Neural cell (in vitro differentiated cells): ENCODE measurements at regions not wholly inside any gene's neighbourhood (a gene's known extent, or its start where the extent isn't known, plus 50 kb on each side); places are given as distances from the start of the nearest gene placed in this dataset.

Experiments
- H2AFZ ChIP-seq: fragments of 200-600, 300-800 bp; sonication (generic), shearing (Covaris generic); 2 replicates; pipeline ENCODE4 v1.6.0; 2014; ENCODE audit warnings: low read depth, mild to moderate bottlenecking, antibody characterized with exemption, low read length, moderate library complexity
- H3F3A ChIP-seq: fragments of 200-600 bp; shearing (Covaris generic); 2 replicates; pipeline ENCODE4 v1.6.1; 2016; ENCODE audit warnings: mild to moderate bottlenecking, moderate library complexity, mixed read lengths, antibody characterized with exemption, low read length; ENCODE audit not compliant: insufficient read depth, poor library complexity, severe bottlenecking
- H3K27ac ChIP-seq: fragments of 200-600, 300-800 bp; sonication (generic), shearing (Covaris generic); 2 replicates; pipeline ENCODE4 v1.5.1; 2014; ENCODE audit warnings: mild to moderate bottlenecking, low read length, moderate library complexity
- H3K27me3 ChIP-seq: fragments of 300-800, 200-600 bp; sonication (generic), shearing (Covaris generic); 2 replicates; pipeline ENCODE4 v1.6.0; 2014; ENCODE audit warnings: mild to moderate bottlenecking, low read depth, low read length, moderate library complexity; ENCODE audit not compliant: insufficient read depth
- H3K36me3 ChIP-seq: fragments of 300-800, 200-600 bp; sonication (generic), shearing (Covaris generic); 2 replicates; pipeline ENCODE4 v1.5.1; 2014; ENCODE audit warnings: mild to moderate bottlenecking, antibody characterized with exemption, low read length, moderate library complexity; ENCODE audit not compliant: insufficient read depth
- H3K4me2 ChIP-seq: fragments of 300-800, 200-600 bp; sonication (generic), shearing (Covaris generic); 2 replicates; pipeline ENCODE4 v1.6.0; 2014; ENCODE audit warnings: mild to moderate bottlenecking, low read length
- H3K4me3 ChIP-seq: fragments of 300-800, 200-600 bp; sonication (generic), shearing (Covaris generic); 2 replicates; pipeline ENCODE4 v1.5.1; 2014; ENCODE audit warnings: mild to moderate bottlenecking, low read length, moderate library complexity
- H3K79me2 ChIP-seq: fragments of 200-600 bp; shearing (Covaris generic); replicated peaks from 2 replicates; pipeline ENCODE4 v1.6.0; 2014; ENCODE audit warnings: mild to moderate bottlenecking, low read length, moderate library complexity; ENCODE audit not compliant: insufficient read depth
- H3K9ac ChIP-seq: fragments of 300-800, 200-600 bp; sonication (generic), shearing (Covaris generic); 2 replicates; pipeline ENCODE4 v1.6.1; 2016; ENCODE audit warnings: mild to moderate bottlenecking, low read length, mixed read lengths
- H3K9me2 ChIP-seq: fragments of 200-600 bp; shearing (Covaris generic); 2 replicates; pipeline ENCODE4 v1.6.1; 2016; ENCODE audit warnings: mild to moderate bottlenecking, low read length, mixed read lengths; ENCODE audit not compliant: insufficient read depth
- H3K9me3 ChIP-seq: fragments of 200-600, 300-800 bp; sonication (generic), shearing (Covaris generic); 2 replicates; pipeline ENCODE4 v1.6.1; 2016; ENCODE audit warnings: mild to moderate bottlenecking, mixed run types, low read length, moderate library complexity, mixed read lengths
- H4K20me1 ChIP-seq: fragments of 200-600 bp; shearing (Covaris generic); 2 replicates; pipeline ENCODE4 v1.6.1; 2016; ENCODE audit warnings: mild to moderate bottlenecking, mixed run types; ENCODE audit not compliant: insufficient read depth
- CTCF ChIP-seq: fragments of 450-650 bp; IDR thresholded peaks from 2 replicates; pipeline ENCODE4 v1.5.1; 2014; ENCODE audit warnings: antibody characterized with exemption, mild to moderate bottlenecking, moderate library complexity; ENCODE audit not compliant: poor library complexity, severe bottlenecking
- EP300 ChIP-seq: fragments of 450-650 bp; conservative IDR thresholded peaks from 2 replicates; pipeline ENCODE4 v1.6.1; 2014; ENCODE audit warnings: antibody characterized with exemption, mild to moderate bottlenecking, moderate library complexity; ENCODE audit not compliant: poor library complexity, severe bottlenecking
- EZH2 ChIP-seq: fragments of 200-600, 300-800 bp; shearing (Covaris generic), sonication (generic); IDR thresholded peaks from 2 replicates; pipeline ENCODE4 v1.6.1; 2014; ENCODE audit warnings: antibody characterized with exemption, low read length, borderline replicate concordance, mild to moderate bottlenecking; ENCODE audit not compliant: insufficient read depth, poor library complexity, severe bottlenecking
- MXI1 ChIP-seq: fragments of 450-650 bp; conservative IDR thresholded peaks from 2 replicates; pipeline ENCODE4 v1.6.1; 2014; ENCODE audit warnings: antibody characterized with exemption, mild to moderate bottlenecking; ENCODE audit not compliant: poor library complexity, severe bottlenecking
- POLR2AphosphoS5 ChIP-seq: IDR thresholded peaks from 2 replicates; pipeline ENCODE4 v1.6.1; 2012
- RAD21 ChIP-seq: fragments of 450-650 bp; conservative IDR thresholded peaks from 2 replicates; pipeline ENCODE4 v1.6.1; 2014; ENCODE audit warnings: antibody characterized with exemption, mild to moderate bottlenecking, moderate library complexity
- SMC3 ChIP-seq: fragments of 450-650 bp; conservative IDR thresholded peaks from 2 replicates; pipeline ENCODE4 v1.6.1; 2014; ENCODE audit warnings: antibody characterized with exemption, mild to moderate bottlenecking, moderate library complexity; ENCODE audit not compliant: poor library complexity
- TAF1 ChIP-seq: IDR thresholded peaks from 2 replicates; pipeline ENCODE4 v1.6.1; 2012; ENCODE audit warnings: low read depth
- TF ChIP-seq, protein P1 (sequence below): IDR thresholded peaks from 2 replicates; pipeline ENCODE4 v1.6.1; 2012; ENCODE audit warnings: borderline replicate concordance

- no peak overlapping the region for H3K9ac ChIP-seq
- H2AFZ ChIP-seq: no peak overlapping the region
- no peaks in the 10 kb centered on the region for H3K9me3 ChIP-seq
- no peaks in the 10 kb centered on the region for H3K9me2 ChIP-seq
- no peak overlapping the region for H3K27ac ChIP-seq
- no peak for TF ChIP-seq EZH2
- no peak for TF ChIP-seq SMC3
- TF ChIP-seq RAD21: no peak
- TF ChIP-seq CTCF: no peak
- TF ChIP-seq, protein P1, sequence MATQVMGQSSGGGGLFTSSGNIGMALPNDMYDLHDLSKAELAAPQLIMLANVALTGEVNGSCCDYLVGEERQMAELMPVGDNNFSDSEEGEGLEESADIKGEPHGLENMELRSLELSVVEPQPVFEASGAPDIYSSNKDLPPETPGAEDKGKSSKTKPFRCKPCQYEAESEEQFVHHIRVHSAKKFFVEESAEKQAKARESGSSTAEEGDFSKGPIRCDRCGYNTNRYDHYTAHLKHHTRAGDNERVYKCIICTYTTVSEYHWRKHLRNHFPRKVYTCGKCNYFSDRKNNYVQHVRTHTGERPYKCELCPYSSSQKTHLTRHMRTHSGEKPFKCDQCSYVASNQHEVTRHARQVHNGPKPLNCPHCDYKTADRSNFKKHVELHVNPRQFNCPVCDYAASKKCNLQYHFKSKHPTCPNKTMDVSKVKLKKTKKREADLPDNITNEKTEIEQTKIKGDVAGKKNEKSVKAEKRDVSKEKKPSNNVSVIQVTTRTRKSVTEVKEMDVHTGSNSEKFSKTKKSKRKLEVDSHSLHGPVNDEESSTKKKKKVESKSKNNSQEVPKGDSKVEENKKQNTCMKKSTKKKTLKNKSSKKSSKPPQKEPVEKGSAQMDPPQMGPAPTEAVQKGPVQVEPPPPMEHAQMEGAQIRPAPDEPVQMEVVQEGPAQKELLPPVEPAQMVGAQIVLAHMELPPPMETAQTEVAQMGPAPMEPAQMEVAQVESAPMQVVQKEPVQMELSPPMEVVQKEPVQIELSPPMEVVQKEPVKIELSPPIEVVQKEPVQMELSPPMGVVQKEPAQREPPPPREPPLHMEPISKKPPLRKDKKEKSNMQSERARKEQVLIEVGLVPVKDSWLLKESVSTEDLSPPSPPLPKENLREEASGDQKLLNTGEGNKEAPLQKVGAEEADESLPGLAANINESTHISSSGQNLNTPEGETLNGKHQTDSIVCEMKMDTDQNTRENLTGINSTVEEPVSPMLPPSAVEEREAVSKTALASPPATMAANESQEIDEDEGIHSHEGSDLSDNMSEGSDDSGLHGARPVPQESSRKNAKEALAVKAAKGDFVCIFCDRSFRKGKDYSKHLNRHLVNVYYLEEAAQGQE: no peak
- TF ChIP-seq TAF1: no peak
- TF ChIP-seq EP300: no peak
- TF ChIP-seq POLR2AphosphoS5: no peak
- TF ChIP-seq MXI1: no peak
- no peak overlapping the region for H3K4me2 ChIP-seq
- H3K36me3 ChIP-seq: no peaks in the 10 kb centered on the region
- H3K4me3 ChIP-seq: no peak overlapping the region
- no peaks in the 10 kb centered on the region for H4K20me1 ChIP-seq
- H3K27me3 ChIP-seq: no peaks in the 10 kb centered on the region
- no peaks in the 10 kb centered on the region for H3K79me2 ChIP-seq
- no peaks in the 10 kb centered on the region for H3F3A ChIP-seq
These were observed 991.7 kb downstream of the EFNB2 start for GRCh38 chr13:105543742-105544141.

DNA sequence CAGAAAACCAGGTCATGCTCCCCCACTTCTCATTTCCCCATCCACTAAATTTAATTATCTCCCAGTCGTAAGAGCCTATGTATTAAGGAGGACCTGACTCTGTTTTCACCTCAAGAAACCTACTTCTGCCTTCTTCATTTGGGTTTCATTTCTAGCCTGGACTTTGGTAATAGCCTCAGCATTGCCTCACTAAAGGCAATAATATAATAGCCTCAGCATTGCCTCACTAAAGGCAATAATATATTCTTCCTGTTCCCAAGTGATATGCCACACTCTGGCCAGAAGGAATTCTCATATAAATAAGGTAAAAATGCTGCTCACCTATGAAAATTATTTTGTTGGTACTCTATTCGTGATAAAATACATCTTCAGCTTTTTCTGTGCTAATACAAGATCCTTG is 993.9 kb downstream of the EFNB2 start:
- H3K9ac ChIP-seq: no peak overlapping the region
- no peak overlapping the region for H2AFZ ChIP-seq
- H3K4me2 ChIP-seq: no peak overlapping the region
- no peaks in the 10 kb centered on the region for H3K9me3 ChIP-seq
- H3K9me2 ChIP-seq: no peaks in the 10 kb centered on the region
- TF ChIP-seq POLR2AphosphoS5 (no peak), EP300 (no peak), CTCF (no peak), MXI1 (no peak), EZH2 (no peak), RAD21 (no peak), TAF1 (no peak), SMC3 (no peak)
- TF ChIP-seq, protein P1: no peak
- H4K20me1 ChIP-seq: no peaks in the 10 kb centered on the region
- H3K36me3 ChIP-seq: no peaks in the 10 kb centered on the region
- no peaks in the 10 kb centered on the region for H3K79me2 ChIP-seq
- H3F3A ChIP-seq: no peaks in the 10 kb centered on the region
- no peak overlapping the region for H3K4me3 ChIP-seq
- H3K27me3 ChIP-seq: no peaks in the 10 kb centered on the region
- no peak overlapping the region for H3K27ac ChIP-seq
